MCF 10A (cell line): ENCODE measurements at regions not wholly inside any gene's neighbourhood (a gene's known extent, or its start where the extent isn't known, plus 50 kb on each side); places are given as distances from the start of the nearest gene placed in this dataset.

ENCODE experiments used
- BruUV-seq: library from RNA; stranded (reverse); fragments of 400-500 nt; replicated peaks from 2 replicates; lab custom pipeline; 2021; lab: Mats Ljungman, UMichigan
- CTCF ChIA-PET: fragments of 300-600 bp; sonication (Branson Sonifier 250); formaldehyde crosslinking; extraction: SDS; loops from one replicate; lab custom pipeline; 2021; ENCODE audit warnings: antibody characterized with exemption, inconsistent platforms; lab: Yijun Ruan, JAX
- POLR2A ChIA-PET: fragments of 300-600, 350-650 bp; sonication (Branson Sonifier 250); formaldehyde crosslinking; extraction: SDS; loops from one replicate; lab custom pipeline; 2020; ENCODE audit warnings: antibody characterized with exemption, inconsistent platforms; lab: Yijun Ruan, JAX
- DNase-seq: peaks from one replicate; pipeline ENCODE4 v3.0.0-alpha.2; 2018; ENCODE audit not compliant: unreplicated experiment
- H3K27ac Mint-ChIP-seq: one replicate; pipeline ENCODE4 v1.8.0; 2022; ENCODE audit warnings: mild to moderate bottlenecking, low read depth, mixed read lengths; ENCODE audit not compliant: unreplicated experiment
- H3K27me3 Mint-ChIP-seq: one replicate; pipeline ENCODE4 v1.8.0; 2022; ENCODE audit warnings: mixed read lengths; ENCODE audit not compliant: insufficient read depth, unreplicated experiment
- H3K36me3 Mint-ChIP-seq: one replicate; pipeline ENCODE4 v1.8.0; 2022; ENCODE audit warnings: mild to moderate bottlenecking, moderate library complexity, mixed read lengths; ENCODE audit not compliant: insufficient read depth, unreplicated experiment
- H3K4me1 Mint-ChIP-seq: one replicate; pipeline ENCODE4 v1.8.0; 2022; ENCODE audit warnings: mixed read lengths; ENCODE audit not compliant: insufficient read depth, unreplicated experiment
- H3K4me3 Mint-ChIP-seq: one replicate; pipeline ENCODE4 v1.8.0; 2022; ENCODE audit warnings: mild to moderate bottlenecking, moderate library complexity, mixed read lengths; ENCODE audit not compliant: unreplicated experiment
- H3K9me3 Mint-ChIP-seq: one replicate; pipeline ENCODE4 v1.8.0; 2022; ENCODE audit warnings: mixed read lengths; ENCODE audit not compliant: unreplicated experiment
- intact Hi-C: fragments of 100-400 bp; cut with micrococcal nuclease; formaldehyde crosslinking; loops from 2 replicates; pipeline ENCODE4 v1.14.1; 2022
- TF ChIP-seq, protein P1 (sequence below): fragments of 200-600 bp; IDR thresholded peaks from one replicate; pipeline ENCODE4 v1.8.0; 2022; ENCODE audit warnings: antibody characterized with exemption, mild to moderate bottlenecking; ENCODE audit not compliant: unreplicated experiment

DNA sequence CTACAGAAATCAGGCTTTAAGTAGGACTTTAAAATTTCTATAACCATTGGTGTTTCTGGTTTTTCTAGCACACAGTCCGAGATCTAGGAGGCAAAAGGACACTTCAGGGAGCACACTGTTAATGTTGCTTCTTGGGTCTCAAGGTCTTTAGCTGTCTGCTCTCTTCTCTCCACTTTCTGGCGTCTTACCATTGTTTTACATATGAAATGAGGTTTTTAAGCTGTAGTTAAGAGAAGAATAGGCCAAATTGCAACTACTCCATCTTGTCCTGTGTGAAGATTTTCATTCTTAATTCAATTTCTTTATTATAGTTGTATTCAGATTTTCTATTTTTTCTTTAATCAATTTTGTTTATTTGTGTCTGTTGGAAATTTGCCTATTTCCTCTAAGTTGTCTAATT, 151.4 kb downstream of the WNT7A start:
- no peak for DNase-seq
- H3K4me3 Mint-ChIP-seq: no peak overlapping the region
- intact Hi-C loops: no loop called here
- H3K27me3 Mint-ChIP-seq: peaks cover 90% of the 10 kb centered on the region
- TF ChIP-seq, protein P1, sequence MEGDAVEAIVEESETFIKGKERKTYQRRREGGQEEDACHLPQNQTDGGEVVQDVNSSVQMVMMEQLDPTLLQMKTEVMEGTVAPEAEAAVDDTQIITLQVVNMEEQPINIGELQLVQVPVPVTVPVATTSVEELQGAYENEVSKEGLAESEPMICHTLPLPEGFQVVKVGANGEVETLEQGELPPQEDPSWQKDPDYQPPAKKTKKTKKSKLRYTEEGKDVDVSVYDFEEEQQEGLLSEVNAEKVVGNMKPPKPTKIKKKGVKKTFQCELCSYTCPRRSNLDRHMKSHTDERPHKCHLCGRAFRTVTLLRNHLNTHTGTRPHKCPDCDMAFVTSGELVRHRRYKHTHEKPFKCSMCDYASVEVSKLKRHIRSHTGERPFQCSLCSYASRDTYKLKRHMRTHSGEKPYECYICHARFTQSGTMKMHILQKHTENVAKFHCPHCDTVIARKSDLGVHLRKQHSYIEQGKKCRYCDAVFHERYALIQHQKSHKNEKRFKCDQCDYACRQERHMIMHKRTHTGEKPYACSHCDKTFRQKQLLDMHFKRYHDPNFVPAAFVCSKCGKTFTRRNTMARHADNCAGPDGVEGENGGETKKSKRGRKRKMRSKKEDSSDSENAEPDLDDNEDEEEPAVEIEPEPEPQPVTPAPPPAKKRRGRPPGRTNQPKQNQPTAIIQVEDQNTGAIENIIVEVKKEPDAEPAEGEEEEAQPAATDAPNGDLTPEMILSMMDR: no peak
- no peaks in the 10 kb centered on the region for H3K9me3 Mint-ChIP-seq
- no TSS peak for BruUV-seq
- no peak overlapping the region for H3K27ac Mint-ChIP-seq
- no peaks in the 10 kb centered on the region for H3K36me3 Mint-ChIP-seq
- ChIA-PET POLR2A (no interaction called here), CTCF (no interaction called here)
- H3K4me1 Mint-ChIP-seq: no peaks in the 10 kb centered on the region

DNA sequence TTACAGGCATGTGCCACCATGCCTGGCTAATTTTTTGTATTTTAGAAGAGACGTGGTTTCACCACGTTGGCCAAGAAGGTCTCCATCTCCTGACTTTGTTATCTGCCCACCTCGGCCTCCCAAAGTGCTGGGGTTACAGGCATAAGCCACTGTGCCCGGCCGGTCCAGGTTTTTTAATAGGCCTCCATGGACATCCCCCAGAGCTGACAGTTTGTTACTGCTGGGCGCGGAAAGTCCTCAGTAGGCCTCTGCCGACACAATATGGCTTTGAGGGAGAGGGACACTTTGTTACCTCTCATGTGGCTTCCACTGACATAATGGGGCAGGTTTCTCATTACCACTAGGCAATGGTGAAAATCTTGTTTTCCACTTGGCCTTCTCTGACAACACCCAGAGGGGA, 152.0 kb downstream of the WNT7A start:
- Mint-ChIP-seq H3K36me3 (no peaks in the 10 kb centered on the region), H3K27ac (no peak overlapping the region), H3K9me3 (peaks cover under 1% of the 10 kb centered on the region), H3K4me3 (no peak overlapping the region), H3K27me3 (peaks cover 90% of the 10 kb centered on the region), H3K4me1 (no peaks in the 10 kb centered on the region)
- ChIA-PET CTCF (interaction anchor here (0.6 kb wide), 1 partner anchor 70 kb away, joined by 4 read pairs; no protein-coding TSS in a partner anchor), POLR2A (no interaction called here)
- no peak for DNase-seq
- intact Hi-C loops: no loop called here
- TF ChIP-seq, protein P1: no peak
- no TSS peak for BruUV-seq

DNA sequence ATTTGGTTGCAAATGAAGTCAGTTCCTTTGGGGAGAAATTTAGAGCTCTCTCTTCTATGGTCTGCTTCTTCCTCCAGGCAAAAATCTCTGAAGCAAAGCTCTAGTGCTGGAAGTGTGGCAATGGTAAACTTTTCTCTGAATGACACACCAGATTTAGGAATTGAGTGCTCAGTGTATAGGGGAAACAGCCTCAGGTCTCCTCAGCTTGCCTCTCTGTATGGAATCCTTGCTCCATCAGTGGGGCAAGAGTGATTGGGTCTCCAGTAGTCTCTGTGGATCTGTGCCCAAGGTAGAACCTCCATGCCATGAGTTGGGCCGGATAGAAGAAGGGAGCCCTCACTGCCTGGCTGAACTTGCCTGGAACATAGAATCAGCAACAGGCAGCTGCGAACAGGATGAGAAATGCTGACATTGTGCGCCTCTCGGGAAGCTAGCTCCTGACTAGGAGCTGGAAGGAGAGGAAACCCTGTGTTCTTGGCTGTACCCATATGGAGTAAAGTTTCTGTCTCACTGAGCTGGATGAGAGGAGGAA, 156.1 kb downstream of the WNT7A start:
- no peak overlapping the region for H3K27ac Mint-ChIP-seq
- H3K36me3 Mint-ChIP-seq: no peaks in the 10 kb centered on the region
- no peak overlapping the region for H3K4me3 Mint-ChIP-seq
- TF ChIP-seq, protein P1: no peak
- DNase-seq: no peak
- intact Hi-C loops: no loop called here
- peaks cover 59% of the 10 kb centered on the region for H3K27me3 Mint-ChIP-seq
- ChIA-PET POLR2A (no interaction called here), CTCF (interaction anchor here (0.5 to 1.0 kb wide), 4 partner anchors 158 to 707 kb away, joined by 3 to 4 read pairs (median 3); no protein-coding TSS in a partner anchor)
- peaks cover 10% of the 10 kb centered on the region for H3K9me3 Mint-ChIP-seq
- no TSS peak for BruUV-seq
- no peaks in the 10 kb centered on the region for H3K4me1 Mint-ChIP-seq

DNA sequence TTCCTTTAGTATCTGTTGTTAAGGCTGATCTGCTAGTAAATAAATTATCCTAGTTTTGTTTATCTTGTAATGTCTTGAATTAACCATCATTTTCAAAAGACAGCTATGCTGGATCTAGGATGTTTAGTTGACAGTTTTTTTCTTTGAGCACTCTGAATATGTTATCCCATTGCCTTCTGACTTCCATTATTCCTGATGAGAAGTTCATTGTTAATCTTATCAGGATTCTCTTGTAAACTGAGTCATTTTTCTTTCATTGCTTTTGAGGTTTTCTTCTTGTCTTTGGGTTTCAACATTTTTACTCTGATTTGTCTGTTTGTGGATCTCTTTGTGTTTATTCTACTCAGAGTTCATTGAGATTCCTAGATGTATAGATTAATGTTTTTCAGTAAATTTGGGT, 157.7 kb downstream of the WNT7A start:
- H3K9me3 Mint-ChIP-seq: peaks cover 10% of the 10 kb centered on the region
- CTCF ChIA-PET: interaction anchor here (0.9 kb wide), 1 partner anchor 11 kb away, joined by 4 read pairs; no protein-coding TSS in a partner anchor

More for the DNA sequence above, 157.7 kb downstream of the WNT7A start:
- BruUV-seq: no TSS peak
- no peak for DNase-seq
- intact Hi-C loops: no loop called here
- no peaks in the 10 kb centered on the region for H3K4me1 Mint-ChIP-seq
- POLR2A ChIA-PET: no interaction called here
- H3K27ac Mint-ChIP-seq: no peak overlapping the region
- no peaks in the 10 kb centered on the region for H3K36me3 Mint-ChIP-seq
- TF ChIP-seq, protein P1: no peak
- peaks cover 47% of the 10 kb centered on the region for H3K27me3 Mint-ChIP-seq
- no peak overlapping the region for H3K4me3 Mint-ChIP-seq
